ENCODE measurements at regions not wholly inside any gene's neighbourhood (a gene's known extent, or its start where the extent isn't known, plus 50 kb on each side); places are given as distances from the start of the nearest gene placed in this dataset.

DNA sequence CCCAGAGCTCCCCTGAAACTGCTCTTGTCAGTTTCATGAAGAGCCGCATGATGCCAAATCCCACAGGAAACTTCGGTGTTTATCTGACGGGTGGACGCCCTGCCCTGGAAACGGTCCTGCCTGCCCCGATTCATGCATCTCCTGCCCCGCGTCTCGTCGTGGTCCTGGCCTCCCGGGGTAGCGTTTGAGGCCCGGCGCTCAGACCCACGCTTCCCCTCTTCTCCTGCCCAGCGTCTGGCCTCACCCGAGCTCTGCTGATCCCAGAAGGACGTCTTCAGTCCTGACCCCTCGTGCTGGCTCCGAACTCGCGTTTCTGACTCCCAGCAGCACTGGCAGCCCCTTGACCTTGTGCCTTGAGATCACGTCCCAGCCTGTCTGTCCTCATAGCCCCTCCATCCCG is 180.5 kb downstream of the TMEM18 start:
- FAIRE-seq (no peak), DNase-seq (ENCODE audit: insufficient read length, low spot score) (no peak)
- TF ChIP-seq TAF1 (IDR thresholded peaks at IDR 0.05; ENCODE audit: low read depth, low read length) (no peak), SPI1 (IDR thresholded peaks at IDR 0.05; ENCODE audit: low read depth, low read length) (no peak), POLR2AphosphoS5 (IDR thresholded peaks at IDR 0.05; ENCODE audit: low read depth, low read length) (no peak), POU2F2 (IDR thresholded peaks at IDR 0.05; ENCODE audit: low read depth, low read length) (no peak), PAX5 (IDR thresholded peaks at IDR 0.05; ENCODE audit: insufficient read depth, low read length, severe bottlenecking) (no peak), POLR2A (IDR thresholded peaks at IDR 0.05; ENCODE audit: low read depth, low read length) (no peak)

- DNase-seq (ENCODE audit: insufficient read length, low spot score), result no peak
- FAIRE-seq, result no peak
- TF ChIP-seq POU2F2 (IDR thresholded peaks at IDR 0.05; ENCODE audit: low read depth, low read length) (no peak), PAX5 (IDR thresholded peaks at IDR 0.05; ENCODE audit: insufficient read depth, low read length, severe bottlenecking) (no peak), TAF1 (IDR thresholded peaks at IDR 0.05; ENCODE audit: low read depth, low read length) (no peak), SPI1 (IDR thresholded peaks at IDR 0.05; ENCODE audit: low read depth, low read length) (no peak), POLR2AphosphoS5 (IDR thresholded peaks at IDR 0.05; ENCODE audit: low read depth, low read length) (no peak), POLR2A (IDR thresholded peaks at IDR 0.05; ENCODE audit: low read depth, low read length) (no peak)
Observed at GRCh38 chr2:495745-496275, 181.4 kb downstream of the TMEM18 start.

DNA sequence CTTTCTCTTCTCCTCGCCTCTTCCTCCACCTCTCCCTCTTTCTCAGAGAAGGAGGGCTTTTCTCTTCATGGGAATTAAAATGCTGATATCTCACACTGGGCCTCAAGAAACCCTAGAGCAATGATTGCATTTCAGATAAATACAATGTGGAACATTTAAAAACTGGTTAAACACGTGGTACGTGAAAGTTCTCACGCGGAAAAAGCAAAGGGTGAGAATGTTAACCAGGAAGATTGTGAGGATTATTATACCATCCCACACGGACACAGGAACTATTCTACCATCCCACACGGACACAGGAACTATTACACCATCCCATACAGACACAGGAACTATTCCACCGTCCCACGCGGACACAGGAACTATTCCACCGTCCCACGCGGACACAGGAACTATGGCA is 182.4 kb downstream of the TMEM18 start:
- no peak for TF ChIP-seq POLR2A (IDR thresholded peaks at IDR 0.05; ENCODE audit: low read depth, low read length)
- no peak for TF ChIP-seq POU2F2 (IDR thresholded peaks at IDR 0.05; ENCODE audit: low read depth, low read length)
- DNase-seq (ENCODE audit: insufficient read length, low spot score) (no peak), FAIRE-seq (no peak)

GRCh38 chr2:493228-493627 is 184.0 kb downstream of the TMEM18 start:
- DNase-seq (ENCODE audit: insufficient read length, low spot score) (no peak), FAIRE-seq (no peak)
- TF ChIP-seq TAF1 (IDR thresholded peaks at IDR 0.05; ENCODE audit: low read depth, low read length) (no peak), POU2F2 (IDR thresholded peaks at IDR 0.05; ENCODE audit: low read depth, low read length) (no peak), POLR2AphosphoS5 (IDR thresholded peaks at IDR 0.05; ENCODE audit: low read depth, low read length) (no peak), SPI1 (IDR thresholded peaks at IDR 0.05; ENCODE audit: low read depth, low read length) (no peak), PAX5 (IDR thresholded peaks at IDR 0.05; ENCODE audit: insufficient read depth, low read length, severe bottlenecking) (no peak)

DNA sequence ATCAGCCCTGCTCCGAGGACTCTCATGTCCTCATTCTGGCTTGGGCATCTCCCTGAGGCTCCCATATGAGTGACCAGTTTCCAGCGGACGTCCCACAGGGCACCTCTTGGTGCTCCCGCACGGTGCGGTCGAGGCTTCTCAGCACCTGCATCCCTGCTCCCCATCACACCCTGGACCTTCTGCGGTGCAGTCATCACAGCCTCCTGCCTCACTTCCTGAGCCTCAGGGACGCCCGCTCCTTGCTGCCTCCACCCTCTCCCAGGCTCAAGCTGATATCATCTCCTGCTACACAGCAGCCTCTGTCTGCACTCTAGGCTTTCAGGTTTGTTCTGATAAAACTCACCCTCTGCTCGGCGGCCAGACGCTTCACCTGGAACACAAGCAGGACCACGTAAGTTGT is 185.0 kb downstream of the TMEM18 start:
- FAIRE-seq (no peak), DNase-seq (ENCODE audit: insufficient read length, low spot score) (no peak)
- TF ChIP-seq SPI1 (IDR thresholded peaks at IDR 0.05; ENCODE audit: low read depth, low read length), result no peak
- TF ChIP-seq POU2F2 (IDR thresholded peaks at IDR 0.05; ENCODE audit: low read depth, low read length), result no peak
- TF ChIP-seq POLR2A (IDR thresholded peaks at IDR 0.05; ENCODE audit: low read depth, low read length), result no peak
- no peak for TF ChIP-seq PAX5 (IDR thresholded peaks at IDR 0.05; ENCODE audit: insufficient read depth, low read length, severe bottlenecking)
- no peak for TF ChIP-seq POLR2AphosphoS5 (IDR thresholded peaks at IDR 0.05; ENCODE audit: low read depth, low read length)
- TF ChIP-seq TAF1 (IDR thresholded peaks at IDR 0.05; ENCODE audit: low read depth, low read length), result no peak

GRCh38 chr2:489838-490237 is 187.4 kb downstream of the TMEM18 start:
- TF ChIP-seq POLR2AphosphoS5 (IDR thresholded peaks at IDR 0.05; ENCODE audit: low read depth, low read length) (no peak), SPI1 (IDR thresholded peaks at IDR 0.05; ENCODE audit: low read depth, low read length) (no peak), TAF1 (IDR thresholded peaks at IDR 0.05; ENCODE audit: low read depth, low read length) (no peak), POU2F2 (IDR thresholded peaks at IDR 0.05; ENCODE audit: low read depth, low read length) (no peak), PAX5 (IDR thresholded peaks at IDR 0.05; ENCODE audit: insufficient read depth, low read length, severe bottlenecking) (no peak), POLR2A (IDR thresholded peaks at IDR 0.05; ENCODE audit: low read depth, low read length) (no peak)
- FAIRE-seq, result no peak
- no peak for DNase-seq (ENCODE audit: insufficient read length, low spot score)

DNA sequence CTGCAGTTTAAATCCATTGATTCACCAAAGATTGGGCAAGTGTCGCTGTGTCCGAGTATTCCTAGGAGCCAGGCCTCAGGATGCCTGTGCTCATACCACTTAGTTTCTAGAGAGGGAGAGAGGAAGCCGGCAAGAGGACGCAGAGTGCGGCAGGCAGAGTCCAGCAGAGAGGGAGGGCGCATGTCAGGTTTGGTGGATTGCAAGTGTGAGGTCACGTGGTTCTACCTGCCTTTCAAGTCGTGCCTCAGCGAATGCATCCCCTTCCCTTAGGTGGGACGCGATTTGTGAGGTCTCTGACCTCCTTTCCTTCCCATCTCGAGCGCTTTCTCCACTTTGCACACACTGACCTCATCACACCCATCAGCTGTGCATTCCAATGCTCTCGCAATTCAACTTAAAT is 188.1 kb downstream of the TMEM18 start:
- DNase-seq (ENCODE audit: insufficient read length, low spot score) (no peak), FAIRE-seq (no peak)
- TF ChIP-seq POLR2A (IDR thresholded peaks at IDR 0.05; ENCODE audit: low read depth, low read length), result no peak
- no peak for TF ChIP-seq SPI1 (IDR thresholded peaks at IDR 0.05; ENCODE audit: low read depth, low read length)
- TF ChIP-seq TAF1 (IDR thresholded peaks at IDR 0.05; ENCODE audit: low read depth, low read length), result no peak
- TF ChIP-seq POLR2AphosphoS5 (IDR thresholded peaks at IDR 0.05; ENCODE audit: low read depth, low read length), result no peak
- no peak for TF ChIP-seq POU2F2 (IDR thresholded peaks at IDR 0.05; ENCODE audit: low read depth, low read length)
- TF ChIP-seq PAX5 (IDR thresholded peaks at IDR 0.05; ENCODE audit: insufficient read depth, low read length, severe bottlenecking), result no peak

GRCh38 chr2:487186-488079 is 189.8 kb downstream of the TMEM18 start:
- DNase-seq (ENCODE audit: insufficient read length, low spot score) (no peak), FAIRE-seq (no peak)
- no peak for TF ChIP-seq POU2F2 (IDR thresholded peaks at IDR 0.05; ENCODE audit: low read depth, low read length)
- no peak for TF ChIP-seq SPI1 (IDR thresholded peaks at IDR 0.05; ENCODE audit: low read depth, low read length)
- no peak for TF ChIP-seq POLR2AphosphoS5 (IDR thresholded peaks at IDR 0.05; ENCODE audit: low read depth, low read length)
- no peak for TF ChIP-seq PAX5 (IDR thresholded peaks at IDR 0.05; ENCODE audit: insufficient read depth, low read length, severe bottlenecking)
- no peak for TF ChIP-seq POLR2A (IDR thresholded peaks at IDR 0.05; ENCODE audit: low read depth, low read length)
- TF ChIP-seq TAF1 (IDR thresholded peaks at IDR 0.05; ENCODE audit: low read depth, low read length), result no peak

- no peak for DNase-seq (ENCODE audit: insufficient read length, low spot score)
- TF ChIP-seq POLR2AphosphoS5 (IDR thresholded peaks at IDR 0.05; ENCODE audit: low read depth, low read length) (no peak), POU2F2 (IDR thresholded peaks at IDR 0.05; ENCODE audit: low read depth, low read length) (no peak), TAF1 (IDR thresholded peaks at IDR 0.05; ENCODE audit: low read depth, low read length) (no peak), SPI1 (IDR thresholded peaks at IDR 0.05; ENCODE audit: low read depth, low read length) (no peak), POLR2A (IDR thresholded peaks at IDR 0.05; ENCODE audit: low read depth, low read length) (no peak), PAX5 (IDR thresholded peaks at IDR 0.05; ENCODE audit: insufficient read depth, low read length, severe bottlenecking) (no peak)
- FAIRE-seq, result no peak
Observed at GRCh38 chr2:486371-486770, 190.8 kb downstream of the TMEM18 start.

Data from GM12891 (cell line).